Adipocyte (in vitro differentiated cells): ENCODE measurements at regions not wholly inside any gene's neighbourhood (a gene's known extent, or its start where the extent isn't known, plus 50 kb on each side); places are given as distances from the start of the nearest gene placed in this dataset.
A peak's percentile ranks its signal among the peaks of the same experiment; 100 is the strongest.

Source experiments
- DNase-seq: peaks from one replicate; pipeline ENCODE4 v3.0.0-alpha.2; 2015; ENCODE audit warnings: low read depth
- H3K27me3 ChIP-seq: replicated peaks from 2 replicates; pipeline ENCODE4 v1.7.0; 2013; ENCODE audit warnings: mild to moderate bottlenecking, low read length, moderate library complexity; ENCODE audit not compliant: control insufficient read depth, insufficient read depth
- H3K36me3 ChIP-seq: 2 replicates; pipeline ENCODE4 v1.7.0; 2013; ENCODE audit warnings: low read length, mild to moderate bottlenecking, moderate library complexity; ENCODE audit not compliant: control insufficient read depth, insufficient read depth, severe bottlenecking
- H3K4me1 ChIP-seq: 2 replicates; pipeline ENCODE4 v1.7.0; 2013; ENCODE audit warnings: mild to moderate bottlenecking, low read length, moderate library complexity; ENCODE audit not compliant: control insufficient read depth, insufficient read depth
- H3K4me3 ChIP-seq: 2 replicates; pipeline ENCODE4 v1.7.0; 2013; ENCODE audit warnings: mild to moderate bottlenecking, low read length, moderate library complexity
- H3K9ac ChIP-seq: 2 replicates; pipeline ENCODE4 v1.7.0; 2013; ENCODE audit warnings: mild to moderate bottlenecking, low read length, moderate library complexity
- H3K9me3 ChIP-seq: 2 replicates; pipeline ENCODE4 v1.7.0; 2013; ENCODE audit warnings: mild to moderate bottlenecking, low read length, moderate library complexity; ENCODE audit not compliant: control insufficient read depth

DNA sequence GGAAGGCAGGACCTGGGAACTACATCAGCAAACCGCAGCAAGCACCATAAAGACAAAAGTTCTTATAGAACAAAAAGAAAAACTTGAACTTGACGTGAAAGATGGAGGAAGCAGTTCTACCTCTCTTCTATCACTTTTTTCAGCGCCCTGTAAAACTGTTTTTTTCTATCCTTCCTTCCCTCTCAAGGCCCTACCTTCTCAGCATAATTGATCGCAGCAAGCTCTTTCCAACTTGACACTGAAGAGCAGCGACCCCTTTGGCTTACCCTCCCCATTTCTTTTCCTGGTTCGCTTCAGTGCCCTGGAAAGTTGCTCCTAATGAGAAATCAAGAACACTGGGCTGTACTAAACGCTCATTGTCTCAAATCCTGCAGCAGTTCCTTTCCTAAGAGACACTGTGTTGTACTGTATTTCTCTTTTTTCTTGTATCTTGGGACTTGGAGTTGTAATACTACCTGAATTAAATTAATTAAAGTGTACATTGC is 150.6 kb upstream of the SLC4A4 start:
- H3K27me3 ChIP-seq = no peaks in the 10 kb centered on the region
- H3K9me3 ChIP-seq = no peaks in the 10 kb centered on the region
- peaks cover 9% of the 10 kb centered on the region for H3K4me1 ChIP-seq
- H3K9ac ChIP-seq = peak overlapping the region; percentile 57
- H3K36me3 ChIP-seq = no peaks in the 10 kb centered on the region
- peak overlapping the region; percentile 83 for H3K4me3 ChIP-seq
- DNase-seq = peak; percentile 47

DNA sequence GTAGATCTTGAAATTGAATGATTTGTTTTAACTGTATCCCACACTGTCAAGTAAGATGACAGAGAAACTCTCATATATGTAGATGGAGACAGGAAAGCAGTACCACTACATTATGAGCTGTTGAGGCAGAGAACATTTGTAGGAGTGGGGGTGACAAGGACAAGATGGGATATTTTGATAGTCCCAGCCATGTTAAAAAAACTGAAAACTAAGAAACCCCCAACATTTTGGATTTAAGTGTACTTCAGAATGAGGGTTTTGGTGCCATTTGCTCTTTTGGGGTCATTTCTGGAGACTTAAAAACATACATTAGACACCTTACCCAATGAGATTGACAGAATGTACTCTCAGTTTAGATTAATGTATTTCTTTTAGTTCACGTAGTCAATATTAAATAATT is 149.9 kb upstream of the SLC4A4 start:
- H3K27me3 ChIP-seq = no peaks in the 10 kb centered on the region
- H3K9ac ChIP-seq = no peak overlapping the region
- H3K4me1 ChIP-seq = peaks cover 9% of the 10 kb centered on the region
- H3K4me3 ChIP-seq = peak overlapping the region; percentile 83
- H3K9me3 ChIP-seq = no peaks in the 10 kb centered on the region
- H3K36me3 ChIP-seq = no peaks in the 10 kb centered on the region
- no peak for DNase-seq

DNA sequence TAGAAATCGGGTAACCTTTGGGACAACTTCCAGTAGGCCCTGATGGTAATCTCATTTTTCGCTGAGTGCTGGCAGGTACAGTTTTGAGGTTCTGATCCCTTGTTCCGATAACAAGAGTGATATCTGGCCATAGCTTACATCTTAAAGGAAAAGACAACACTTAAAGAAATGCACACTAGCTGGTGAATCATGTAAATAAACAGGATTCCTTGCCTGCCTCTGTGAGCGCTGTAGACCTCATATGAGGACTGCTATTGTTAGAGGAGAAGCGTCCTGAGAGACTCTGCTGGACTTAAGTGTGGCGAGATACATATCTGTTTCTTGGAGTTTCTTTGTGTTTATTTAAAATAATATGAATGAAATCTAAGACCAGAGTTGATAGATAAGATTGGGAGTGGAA is 149.3 kb upstream of the SLC4A4 start:
- Histone ChIP-seq H3K36me3 (no peaks in the 10 kb centered on the region), H3K4me1 (peaks cover 9% of the 10 kb centered on the region), H3K9me3 (no peaks in the 10 kb centered on the region), H3K9ac (no peak overlapping the region), H3K4me3 (no peak overlapping the region), H3K27me3 (no peaks in the 10 kb centered on the region)
- peak; percentile 83 for DNase-seq

DNA sequence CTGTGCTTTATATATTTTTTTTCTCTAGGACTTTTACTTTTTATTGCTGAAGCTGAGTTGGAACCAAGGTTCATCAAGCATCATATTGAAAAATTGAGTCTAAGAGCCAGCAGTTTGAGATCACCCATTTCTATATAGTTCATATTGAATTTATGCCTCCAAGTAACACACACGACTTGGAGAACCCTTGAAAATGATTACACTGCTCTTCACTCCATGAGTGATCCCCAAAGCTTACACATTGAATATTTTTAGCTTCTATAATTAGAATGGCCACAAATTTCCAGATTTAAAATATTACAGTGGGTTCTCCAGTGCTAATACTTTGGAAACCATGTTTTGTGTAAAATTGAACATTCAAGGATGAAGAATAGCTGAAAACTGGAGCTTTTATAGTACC is 144.4 kb upstream of the SLC4A4 start:
- Histone ChIP-seq H3K36me3 (no peaks in the 10 kb centered on the region), H3K4me1 (peaks cover 4% of the 10 kb centered on the region), H3K9ac (no peak overlapping the region), H3K4me3 (no peak overlapping the region), H3K9me3 (no peaks in the 10 kb centered on the region), H3K27me3 (no peaks in the 10 kb centered on the region)
- DNase-seq = no peak

DNA sequence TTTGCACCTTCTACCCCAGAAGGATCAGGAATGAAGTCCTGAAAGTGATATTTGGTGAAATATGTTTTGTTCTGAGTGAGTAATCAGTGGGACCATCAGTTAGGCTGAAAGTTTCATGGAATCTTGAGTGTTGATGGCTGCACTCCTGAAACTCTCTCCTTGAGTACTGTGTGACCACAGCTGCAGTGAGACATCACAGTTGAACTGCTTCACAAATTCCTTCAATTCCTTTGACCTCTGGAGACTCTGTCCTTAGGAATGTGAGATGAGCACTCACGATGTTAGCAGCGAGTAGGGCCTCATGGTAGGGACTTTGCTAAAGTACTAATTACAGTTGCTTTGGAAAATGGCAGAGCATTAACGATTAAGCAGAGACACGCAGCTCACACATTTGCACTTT is 142.9 kb upstream of the SLC4A4 start:
- H3K4me1 ChIP-seq = peaks cover 4% of the 10 kb centered on the region
- no peak overlapping the region for H3K9ac ChIP-seq
- peak; percentile 58 for DNase-seq
- H3K36me3 ChIP-seq = no peaks in the 10 kb centered on the region
- H3K9me3 ChIP-seq = no peaks in the 10 kb centered on the region
- no peaks in the 10 kb centered on the region for H3K27me3 ChIP-seq
- H3K4me3 ChIP-seq = no peak overlapping the region

DNA sequence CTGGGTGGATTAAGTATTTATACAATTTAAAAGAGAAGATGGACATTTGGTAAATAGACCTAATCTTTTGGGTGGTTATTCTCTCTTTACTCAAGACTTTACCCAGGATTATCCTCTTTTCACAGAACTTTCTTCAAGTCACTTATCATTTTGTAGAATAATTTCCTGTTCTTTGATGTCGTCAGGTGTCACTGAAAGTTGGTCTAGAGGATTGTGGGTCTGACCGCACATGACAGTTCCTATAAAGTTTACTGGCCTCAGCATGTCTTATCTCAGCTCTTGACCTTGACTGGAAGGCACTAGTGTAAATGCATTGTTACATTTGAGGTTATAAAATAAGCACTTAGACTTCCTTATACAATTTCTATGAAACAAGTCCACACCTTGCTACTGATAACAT is 139.9 kb upstream of the SLC4A4 start:
- no peaks in the 10 kb centered on the region for H3K36me3 ChIP-seq
- H3K4me3 ChIP-seq = no peak overlapping the region
- H3K9ac ChIP-seq = no peak overlapping the region
- no peaks in the 10 kb centered on the region for H3K27me3 ChIP-seq
- peaks cover 12% of the 10 kb centered on the region for H3K4me1 ChIP-seq
- no peak for DNase-seq
- no peaks in the 10 kb centered on the region for H3K9me3 ChIP-seq

DNA sequence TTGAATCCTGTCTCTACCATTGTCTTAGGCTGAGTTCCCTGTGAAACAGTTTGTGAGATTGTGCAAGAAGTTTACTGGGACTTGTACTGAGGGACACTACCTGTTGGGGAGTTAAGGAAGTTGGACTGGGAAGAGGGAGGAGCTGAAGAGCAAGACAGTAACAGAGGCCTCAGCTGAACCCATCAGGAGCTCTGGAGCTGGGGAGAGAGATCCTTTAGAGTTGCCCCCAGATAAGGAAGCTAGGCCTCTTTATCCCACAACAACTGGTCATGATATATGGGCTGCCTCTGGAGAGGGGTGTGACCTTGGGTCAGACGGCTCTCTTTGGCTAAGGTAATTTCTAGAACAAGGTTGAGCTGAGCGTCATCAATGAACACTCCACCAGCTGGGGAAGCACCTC is 137.8 kb upstream of the SLC4A4 start:
- Histone ChIP-seq H3K4me3 (no peak overlapping the region), H3K9ac (no peak overlapping the region), H3K27me3 (no peaks in the 10 kb centered on the region), H3K9me3 (no peaks in the 10 kb centered on the region), H3K4me1 (peaks cover 8% of the 10 kb centered on the region), H3K36me3 (no peaks in the 10 kb centered on the region)
- DNase-seq = no peak

DNA sequence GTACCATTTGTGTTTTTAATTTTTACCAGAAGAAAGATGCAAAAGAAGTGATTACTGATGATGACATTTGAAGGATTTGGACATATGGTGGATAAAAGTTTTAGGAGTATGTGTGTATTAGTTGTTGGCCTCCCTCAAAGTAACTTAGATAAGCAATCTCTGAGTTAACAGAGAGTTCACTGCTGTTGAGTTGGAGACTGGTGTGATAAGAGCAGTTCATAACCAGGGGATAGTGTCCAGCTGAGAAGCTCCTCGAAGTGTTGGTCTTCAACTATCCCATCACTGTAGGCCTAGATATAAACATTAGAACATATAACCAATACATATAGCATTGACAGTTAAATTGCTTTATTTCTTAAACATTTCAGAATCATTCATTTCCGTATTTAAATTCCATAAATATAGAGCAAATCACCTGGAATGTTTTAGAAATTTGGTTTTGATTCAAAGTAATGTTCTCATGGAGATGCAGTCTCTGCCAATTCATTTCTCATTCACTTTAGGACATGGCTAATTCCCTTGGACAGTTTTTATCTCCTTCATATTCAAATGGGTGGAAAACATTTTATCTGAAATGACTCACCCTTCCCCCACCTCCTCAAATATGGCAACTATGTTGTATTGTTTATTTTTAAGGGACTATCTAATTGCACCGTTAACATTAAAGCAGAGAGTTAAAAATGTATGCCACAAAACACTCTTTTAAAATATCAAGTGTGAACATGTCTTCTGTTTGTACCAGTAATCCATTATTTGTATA is 136.8 kb upstream of the SLC4A4 start:
- no peak overlapping the region for H3K4me3 ChIP-seq
- DNase-seq = no peak
- no peaks in the 10 kb centered on the region for H3K27me3 ChIP-seq
- no peaks in the 10 kb centered on the region for H3K36me3 ChIP-seq
- H3K4me1 ChIP-seq = peaks cover 8% of the 10 kb centered on the region
- H3K9ac ChIP-seq = no peak overlapping the region
- H3K9me3 ChIP-seq = no peaks in the 10 kb centered on the region

DNA sequence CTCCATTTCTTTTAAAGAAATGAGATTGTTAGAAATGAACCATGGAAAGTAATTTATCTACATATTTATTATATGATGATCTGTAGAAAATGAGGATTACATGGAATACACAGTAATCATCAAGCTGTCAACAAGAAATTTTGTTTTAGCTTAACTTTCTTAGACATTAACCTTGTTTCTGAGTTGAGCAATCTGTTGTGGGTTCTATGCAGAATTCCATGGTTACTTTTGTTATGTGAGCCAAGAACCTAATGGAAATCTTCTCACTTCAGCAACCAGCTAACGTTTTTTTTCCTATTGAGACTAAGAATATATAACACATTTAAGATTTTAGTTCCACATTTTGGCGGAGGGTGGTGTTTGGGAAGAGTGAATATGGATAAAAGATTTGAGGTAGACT is 136.1 kb upstream of the SLC4A4 start:
- Histone ChIP-seq H3K4me1 (peaks cover 8% of the 10 kb centered on the region), H3K36me3 (no peaks in the 10 kb centered on the region), H3K9me3 (no peaks in the 10 kb centered on the region), H3K9ac (no peak overlapping the region), H3K4me3 (no peak overlapping the region), H3K27me3 (no peaks in the 10 kb centered on the region)
- DNase-seq = peak; percentile 41

DNA sequence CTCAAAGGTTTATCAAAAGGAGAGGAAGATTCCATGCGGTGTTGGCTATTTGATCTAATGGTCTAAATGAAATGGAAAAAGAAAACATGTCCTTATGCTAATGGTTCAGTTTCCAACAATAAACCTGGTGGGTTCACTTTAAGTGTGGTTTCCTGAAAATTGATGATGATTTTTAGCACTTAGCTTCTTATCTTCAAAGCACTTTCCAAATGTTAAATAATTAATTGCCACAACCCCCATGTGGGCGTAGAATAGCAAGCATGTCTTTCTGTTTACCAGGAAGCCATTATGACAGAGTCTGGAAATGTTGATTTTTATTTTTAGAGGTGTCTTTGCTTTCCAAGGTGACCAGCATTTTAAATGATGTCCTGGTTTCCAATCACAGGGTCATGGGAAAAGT is 134.8 kb upstream of the SLC4A4 start:
- Histone ChIP-seq H3K9me3 (no peaks in the 10 kb centered on the region), H3K4me3 (no peak overlapping the region), H3K36me3 (no peaks in the 10 kb centered on the region), H3K9ac (no peak overlapping the region), H3K4me1 (peaks cover 13% of the 10 kb centered on the region), H3K27me3 (no peaks in the 10 kb centered on the region)
- DNase-seq = no peak

DNA sequence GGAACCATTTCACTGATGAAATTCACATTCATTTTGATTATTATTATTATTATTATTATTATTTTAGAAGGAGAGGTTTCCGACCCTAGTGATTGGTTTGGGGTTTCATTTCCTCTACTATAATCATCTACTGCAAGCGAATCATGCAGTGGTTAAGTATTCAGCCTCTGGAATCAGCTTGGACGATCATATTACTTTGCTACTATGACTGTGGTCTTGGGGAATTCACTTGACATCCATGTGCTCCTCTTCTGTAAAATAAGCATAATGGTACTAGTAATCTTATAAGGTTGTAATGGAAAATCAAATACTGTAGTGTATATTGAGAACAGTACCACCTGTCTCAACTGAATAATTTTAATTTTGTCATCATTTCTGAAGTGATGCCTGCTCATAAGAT is 132.1 kb upstream of the SLC4A4 start:
- Histone ChIP-seq H3K9ac (no peak overlapping the region), H3K4me1 (peaks cover 38% of the 10 kb centered on the region), H3K9me3 (no peaks in the 10 kb centered on the region), H3K36me3 (no peaks in the 10 kb centered on the region), H3K27me3 (no peaks in the 10 kb centered on the region), H3K4me3 (no peak overlapping the region)
- DNase-seq = peak; percentile 80

DNA sequence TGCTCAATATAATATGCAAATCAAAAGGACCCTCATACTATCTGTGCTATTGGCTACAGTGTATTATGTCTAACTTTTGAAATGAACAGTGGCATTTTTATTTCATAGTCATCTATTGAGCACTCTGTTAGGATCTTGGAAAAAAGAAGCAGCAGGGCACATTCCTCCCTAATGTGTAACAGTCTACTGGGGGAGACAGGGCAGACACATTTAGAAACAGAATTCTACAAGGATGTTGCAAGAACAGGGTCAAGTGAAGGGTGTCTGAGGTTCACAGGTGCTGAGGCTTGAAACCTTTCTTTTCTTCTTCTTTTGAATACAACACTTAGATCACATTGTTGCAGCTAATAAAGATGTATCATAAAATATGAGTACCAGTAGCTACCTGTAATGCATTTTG is 129.7 kb upstream of the SLC4A4 start:
- Histone ChIP-seq H3K4me1 (peaks cover 36% of the 10 kb centered on the region), H3K27me3 (no peaks in the 10 kb centered on the region), H3K36me3 (no peaks in the 10 kb centered on the region), H3K4me3 (no peak overlapping the region), H3K9ac (no peak overlapping the region), H3K9me3 (peaks cover 5% of the 10 kb centered on the region)
- DNase-seq = peak; percentile 85
